Endothelial cell of umbilical vein (primary cell): ENCODE measurements at regions not wholly inside any gene's neighbourhood (a gene's known extent, or its start where the extent isn't known, plus 50 kb on each side); places are given as distances from the start of the nearest gene placed in this dataset.
"Not testable (repeated sequence)": the region's sequence is repeated elsewhere in the genome, so short reads cannot be mapped to it uniquely, and the experiment has no call there.

Experiments
- BruUV-seq: library from RNA; stranded (reverse); fragments of 400-500 nt; replicated peaks from 2 replicates; lab custom pipeline; 2021; lab: Mats Ljungman, UMichigan
- CTCF ChIA-PET: fragments of 300-600, 350-600 bp; sonication (Branson Sonifier 250); formaldehyde crosslinking; loops from one replicate; lab custom pipeline; 2021; ENCODE audit warnings: antibody characterized with exemption, inconsistent platforms; lab: Charles Lee
- POLR2A ChIA-PET: fragments of 300-600, 350-600 bp; sonication (Branson Sonifier 250); formaldehyde crosslinking; loops from one replicate; lab custom pipeline; 2021; ENCODE audit warnings: antibody characterized with exemption, inconsistent platforms; lab: Charles Lee
- DNase-seq: peaks from one replicate; pipeline ENCODE4 v3.0.0-alpha.2; 2011; ENCODE audit warnings: low read depth, low spot score
- FAIRE-seq: peaks from 2 replicates; lab custom pipeline; 2011; peaks lifted over from hg19 to GRCh38; lab: Jason Lieb, UNC
- H2AFZ ChIP-seq: 2 replicates; pipeline ENCODE4 v1.6.0; 2012; ENCODE audit warnings: low read depth, low read length, control low read depth, inconsistent platforms
- H3K27ac ChIP-seq: 2 replicates; pipeline ENCODE4 v1.5.1; 2011; ENCODE audit warnings: low read depth, mild to moderate bottlenecking, control low read depth, low read length, moderate library complexity; ENCODE audit not compliant: insufficient read depth
- H3K27me3 ChIP-seq, 2 experiments: 2 replicates each; pipeline versions ENCODE4 v1.6.0 to v1.6.1; 2011; ENCODE audit warnings: low read length in 2 of 2, mixed read lengths in 1 of 2; ENCODE audit not compliant: control insufficient read depth in 2 of 2, insufficient read depth in 2 of 2
- H3K36me3 ChIP-seq, 2 experiments: 2 replicates in 1 of 2; 3 replicates in 1 of 2; pipeline ENCODE4 v1.5.1; 2011; ENCODE audit warnings: low read length in 2 of 2, mild to moderate bottlenecking in 1 of 2, moderate library complexity in 1 of 2; ENCODE audit not compliant: control insufficient read depth in 2 of 2, insufficient read depth in 2 of 2; ENCODE audit errors: extremely low read depth in 1 of 2
- H3K4me1 ChIP-seq: 3 replicates; pipeline ENCODE4 v1.5.1; 2011; ENCODE audit warnings: mild to moderate bottlenecking, low read length; ENCODE audit not compliant: control insufficient read depth, insufficient read depth; ENCODE audit errors: extremely low read depth
- H3K4me2 ChIP-seq: 2 replicates; pipeline ENCODE4 v1.6.1; 2011; ENCODE audit warnings: low read length, control low read depth, mixed read lengths; ENCODE audit not compliant: insufficient read depth
- H3K4me3 ChIP-seq, 3 experiments: fragments of 200-600 bp in 1 of 3; sonication (generic), shearing (Covaris generic) in 1 of 3; replicated peaks in 1 of 3; 2 replicates each; pipeline ENCODE4 v1.5.1; 2011 to 2016; ENCODE audit warnings: control low read depth in 3 of 3, low read length in 3 of 3, mild to moderate bottlenecking in 2 of 3, inconsistent platforms in 1 of 3, low read depth in 1 of 3, moderate library complexity in 1 of 3; ENCODE audit not compliant: insufficient read depth in 1 of 3
- H3K79me2 ChIP-seq: 2 replicates; pipeline ENCODE4 v1.6.0; 2012; ENCODE audit warnings: low read length, inconsistent platforms; ENCODE audit not compliant: control insufficient read depth, insufficient read depth
- H3K9ac ChIP-seq: replicated peaks from 2 replicates; pipeline ENCODE3; 2011; ENCODE audit warnings: low read length, control low read depth; ENCODE audit not compliant: insufficient read depth; ENCODE audit errors: extremely low read depth
- H3K9me1 ChIP-seq: replicated peaks from 3 replicates; pipeline ENCODE4 v1.6.0; 2011; ENCODE audit warnings: mild to moderate bottlenecking, low read length; ENCODE audit not compliant: control insufficient read depth, insufficient read depth; ENCODE audit errors: extremely low read depth
- H3K9me3 ChIP-seq: replicated peaks from 2 replicates; pipeline ENCODE4 v1.5.1; 2012; ENCODE audit warnings: low read length, inconsistent platforms; ENCODE audit not compliant: control insufficient read depth, insufficient read depth
- H4K20me1 ChIP-seq: replicated peaks from 2 replicates; pipeline ENCODE3; 2011; ENCODE audit warnings: mild to moderate bottlenecking, low read length; ENCODE audit not compliant: control insufficient read depth, insufficient read depth; ENCODE audit errors: extremely low read depth
- dilution Hi-C: fragments of 300-500 bp; cut with MboI; formaldehyde crosslinking; loops from one replicate; pipeline ENCODE4 v1.15.0; 2019; ENCODE audit warnings: low sequenced_read_pairs; ENCODE audit not compliant: extremely low pct_ligation_motif_present
- intact Hi-C: fragments of 100-400 bp; cut with micrococcal nuclease; formaldehyde crosslinking; loops from one replicate; pipeline ENCODE4 v1.10.0; 2022

DNA sequence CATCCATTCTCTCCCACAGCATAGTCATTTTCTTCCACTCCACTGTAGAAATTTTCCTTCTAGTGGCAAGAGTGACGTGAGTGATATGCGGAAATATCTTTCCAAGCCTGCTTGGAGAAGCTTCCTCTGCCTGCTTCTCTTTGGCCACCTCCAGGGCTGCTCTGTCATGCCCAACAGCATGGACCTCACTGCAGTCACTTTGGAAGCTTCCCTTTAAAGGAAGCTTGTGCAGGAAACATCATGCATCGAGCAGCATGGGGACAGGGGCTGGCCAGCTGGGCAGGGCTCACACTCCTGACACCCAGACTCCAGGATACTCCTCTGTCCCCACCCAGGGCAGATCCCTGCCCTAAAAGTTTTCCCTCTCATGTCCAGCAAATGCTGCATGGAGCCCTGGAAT is 241.6 kb downstream of the ANKRD30B start:
- H3K36me3 ChIP-seq, H3K27me3 ChIP-seq, H3K9ac ChIP-seq, H3K27ac ChIP-seq, H3K9me1 ChIP-seq, H3K79me2 ChIP-seq, H3K4me3 ChIP-seq, H2AFZ ChIP-seq, POLR2A ChIA-PET, H3K4me2 ChIP-seq, BruUV-seq, H3K4me1 ChIP-seq, intact Hi-C loops, H3K9me3 ChIP-seq, H4K20me1 ChIP-seq, CTCF ChIA-PET, FAIRE-seq, DNase-seq, dilution Hi-C loops: not testable (repeated sequence)

DNA sequence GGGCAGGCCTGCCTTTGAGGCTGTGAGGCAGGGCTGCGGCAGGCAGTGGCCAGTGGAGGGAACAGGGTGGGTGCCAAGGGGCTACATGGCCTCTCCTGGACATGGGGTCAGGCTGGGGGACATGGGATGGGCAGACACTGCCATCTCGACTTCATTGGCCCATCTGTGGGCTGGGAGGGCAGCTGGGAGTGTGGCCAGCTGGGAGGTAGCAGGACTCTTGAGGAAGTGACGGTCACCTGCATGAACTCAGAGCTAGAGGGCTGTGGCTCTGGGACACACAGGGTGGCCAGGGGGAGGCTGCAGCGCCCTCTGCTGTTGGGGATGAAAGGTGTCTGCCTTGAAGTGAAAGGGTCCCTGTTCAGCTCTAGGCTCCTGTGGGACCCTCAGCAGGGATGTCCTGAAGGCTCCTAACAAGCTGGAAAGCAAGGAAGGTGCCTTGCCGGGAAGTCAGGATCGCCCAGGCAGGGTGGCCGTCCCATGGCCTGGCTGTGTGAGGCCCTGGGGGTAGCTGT is 244.0 kb downstream of the ANKRD30B start:
- H3K27me3 ChIP-seq, DNase-seq, H3K27ac ChIP-seq, FAIRE-seq, H2AFZ ChIP-seq, H3K9me3 ChIP-seq, BruUV-seq, H3K4me1 ChIP-seq, H3K36me3 ChIP-seq, CTCF ChIA-PET, H3K9ac ChIP-seq, intact Hi-C loops, H4K20me1 ChIP-seq, H3K9me1 ChIP-seq, H3K4me3 ChIP-seq, H3K4me2 ChIP-seq, dilution Hi-C loops, H3K79me2 ChIP-seq, POLR2A ChIA-PET: not testable (repeated sequence)

GRCh38 chr18:14992758-14993157 is 244.8 kb downstream of the ANKRD30B start:
- H3K9me3 ChIP-seq, dilution Hi-C loops, H3K9me1 ChIP-seq, H3K4me2 ChIP-seq, H3K4me1 ChIP-seq, BruUV-seq, H3K27me3 ChIP-seq, H3K9ac ChIP-seq, DNase-seq, FAIRE-seq, H4K20me1 ChIP-seq, H3K36me3 ChIP-seq, CTCF ChIA-PET, H2AFZ ChIP-seq, intact Hi-C loops, POLR2A ChIA-PET, H3K4me3 ChIP-seq, H3K79me2 ChIP-seq, H3K27ac ChIP-seq: not testable (repeated sequence)

- H3K9ac ChIP-seq, H3K9me1 ChIP-seq, DNase-seq, H3K27me3 ChIP-seq, POLR2A ChIA-PET, FAIRE-seq, CTCF ChIA-PET, H3K4me3 ChIP-seq, intact Hi-C loops, H3K36me3 ChIP-seq, H2AFZ ChIP-seq, dilution Hi-C loops, BruUV-seq, H3K4me2 ChIP-seq, H3K4me1 ChIP-seq, H3K27ac ChIP-seq, H4K20me1 ChIP-seq, H3K79me2 ChIP-seq, H3K9me3 ChIP-seq: not testable (repeated sequence)
Measured at GRCh38 chr18:14995023-14995422, 247.1 kb downstream of the ANKRD30B start.
